A549 (cell line): ENCODE measurements at regions not wholly inside any gene's neighbourhood (a gene's known extent, or its start where the extent isn't known, plus 50 kb on each side); places are given as distances from the start of the nearest gene placed in this dataset.

Experiments used
- ELK1 ChIP-seq: fragments of 150-350 bp; IDR thresholded peaks from 2 replicates; pipeline ENCODE4 v1.6.1; 2014; ENCODE audit warnings: low read depth, mild to moderate bottlenecking, low read length
- POLR2A ChIP-seq: IDR thresholded peaks from 2 replicates; pipeline ENCODE4 v1.6.1; 2012; ENCODE audit warnings: mild to moderate bottlenecking, low read length
- TF ChIP-seq, protein P1 (sequence below): fragments of >200 bp; sonication (Bioruptor Twin); formaldehyde crosslinking; IDR thresholded peaks from 3 replicates; pipeline ENCODE4 v1.5.1; 2016

DNA sequence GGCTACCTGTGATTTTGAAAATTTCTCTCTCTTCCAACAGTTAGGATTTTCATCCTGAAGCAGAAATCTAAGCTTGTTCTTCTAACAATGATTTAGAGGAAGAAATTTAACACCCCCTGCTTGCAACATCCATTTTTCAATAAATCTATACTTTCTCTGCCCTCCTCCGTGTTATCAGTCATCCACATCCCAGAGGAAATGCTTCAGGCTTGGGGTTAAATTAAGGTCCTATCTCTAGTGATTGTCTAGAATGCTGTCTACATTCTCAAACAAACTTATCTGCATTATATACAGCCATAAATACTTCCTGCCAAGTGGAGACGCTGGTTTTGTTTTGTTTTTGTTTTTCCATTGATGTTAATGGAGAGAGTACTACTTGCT is 371.0 kb downstream of the CSNK1G3 start:
- TF ChIP-seq, protein P1, sequence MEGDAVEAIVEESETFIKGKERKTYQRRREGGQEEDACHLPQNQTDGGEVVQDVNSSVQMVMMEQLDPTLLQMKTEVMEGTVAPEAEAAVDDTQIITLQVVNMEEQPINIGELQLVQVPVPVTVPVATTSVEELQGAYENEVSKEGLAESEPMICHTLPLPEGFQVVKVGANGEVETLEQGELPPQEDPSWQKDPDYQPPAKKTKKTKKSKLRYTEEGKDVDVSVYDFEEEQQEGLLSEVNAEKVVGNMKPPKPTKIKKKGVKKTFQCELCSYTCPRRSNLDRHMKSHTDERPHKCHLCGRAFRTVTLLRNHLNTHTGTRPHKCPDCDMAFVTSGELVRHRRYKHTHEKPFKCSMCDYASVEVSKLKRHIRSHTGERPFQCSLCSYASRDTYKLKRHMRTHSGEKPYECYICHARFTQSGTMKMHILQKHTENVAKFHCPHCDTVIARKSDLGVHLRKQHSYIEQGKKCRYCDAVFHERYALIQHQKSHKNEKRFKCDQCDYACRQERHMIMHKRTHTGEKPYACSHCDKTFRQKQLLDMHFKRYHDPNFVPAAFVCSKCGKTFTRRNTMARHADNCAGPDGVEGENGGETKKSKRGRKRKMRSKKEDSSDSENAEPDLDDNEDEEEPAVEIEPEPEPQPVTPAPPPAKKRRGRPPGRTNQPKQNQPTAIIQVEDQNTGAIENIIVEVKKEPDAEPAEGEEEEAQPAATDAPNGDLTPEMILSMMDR = no peak
- TF ChIP-seq ELK1 (no peak), POLR2A (no peak)
